T-cell (primary cell): ENCODE measurements at regions not wholly inside any gene's neighbourhood (a gene's known extent, or its start where the extent isn't known, plus 50 kb on each side); places are given as distances from the start of the nearest gene placed in this dataset.

Experiments used
- ATAC-seq, 4 experiments: fragments of 200-7000 bp in 3 of 4; fragments of 150-1000 bp in 1 of 4; cut with Tn5 transposase; replicated peaks in 1 of 4; 1 replicate in 3 of 4; 2 replicates in 1 of 4; pipeline ENCODE4 v1.10.0; 2021; ENCODE audit warnings: moderate library complexity in 3 of 4, mild to moderate bottlenecking in 2 of 4, moderate number of reproducible peaks in 1 of 4
- CTCF ChIA-PET, 2 donors: fragments of 300-600 bp; sonication (Branson Sonifier 250); formaldehyde crosslinking; loops; one replicate each; lab custom pipeline; 2022; ENCODE audit warnings: antibody characterized with exemption in 2 of 2; lab: Charles Lee
- POLR2A ChIA-PET, 2 donors: fragments of 300-600 bp; sonication (Branson Sonifier 250); formaldehyde crosslinking; loops; one replicate each; lab custom pipeline; 2022; ENCODE audit warnings: antibody characterized with exemption in 2 of 2; lab: Charles Lee
- DNase-seq, 35 experiments: peaks; one replicate each; pipeline versions ENCODE4 v3.0.0 to v3.0.0-alpha.2; 2013 to 2023
- H3K27ac ChIP-seq: one replicate; pipeline ENCODE4 v1.5.1; 2013; ENCODE audit warnings: low read length
- H3K27me3 ChIP-seq, 2 experiments: replicated peaks in 1 of 2; 1 replicate in 1 of 2; 2 replicates in 1 of 2; pipeline versions ENCODE4 v1.6.1 to v1.7.0; 2013; ENCODE audit warnings: low read length in 1 of 2, mixed read lengths in 1 of 2; ENCODE audit not compliant: control insufficient read depth in 2 of 2, insufficient read depth in 2 of 2; ENCODE audit errors: extremely low read depth in 1 of 2
- H3K36me3 ChIP-seq, 2 donors: 1 replicate in 1 of 2; 2 replicates in 1 of 2; pipeline versions ENCODE4 v1.6.1 to v1.7.0; 2013; ENCODE audit warnings: low read length in 1 of 2; ENCODE audit not compliant: control insufficient read depth in 2 of 2, insufficient read depth in 1 of 2; ENCODE audit errors: extremely low read depth in 1 of 2
- H3K4me1 ChIP-seq, 2 experiments: 1 replicate in 1 of 2; 2 replicates in 1 of 2; pipeline versions ENCODE4 v1.6.1 to v1.7.0; 2013; ENCODE audit warnings: low read length in 2 of 2, mixed read lengths in 1 of 2; ENCODE audit not compliant: insufficient read depth in 2 of 2, control insufficient read depth in 1 of 2; ENCODE audit errors: extremely low read depth in 1 of 2
- H3K4me3 ChIP-seq, 2 donors: 1 replicate in 1 of 2; 2 replicates in 1 of 2; pipeline versions ENCODE4 v1.5.1 to v1.7.0; 2013; ENCODE audit warnings: mild to moderate bottlenecking in 2 of 2, low read length in 1 of 2, moderate library complexity in 1 of 2; ENCODE audit not compliant: control insufficient read depth in 1 of 2; ENCODE audit errors: extremely low read depth in 1 of 2
- H3K9me3 ChIP-seq: 2 replicates; pipeline ENCODE4 v1.7.0; 2013
- H3K27ac Mint-ChIP-seq, 2 donors: one replicate each; pipeline ENCODE4 v1.8.0; 2020 to 2021; ENCODE audit warnings: mild to moderate bottlenecking in 2 of 2, mixed read lengths in 2 of 2
- H3K27me3 Mint-ChIP-seq, 2 donors: one replicate each; pipeline ENCODE4 v1.8.0; 2021 to 2022; ENCODE audit warnings: mixed read lengths in 2 of 2
- H3K36me3 Mint-ChIP-seq: one replicate; pipeline ENCODE4 v1.8.0; 2021; ENCODE audit warnings: mixed read lengths
- H3K4me1 Mint-ChIP-seq, 3 donors: one replicate each; pipeline ENCODE4 v1.8.0; 2020 to 2022; ENCODE audit warnings: mixed read lengths in 3 of 3, mild to moderate bottlenecking in 1 of 3
- H3K4me3 Mint-ChIP-seq, 3 donors: one replicate each; pipeline ENCODE4 v1.8.0; 2020 to 2022; ENCODE audit warnings: mild to moderate bottlenecking in 3 of 3, mixed read lengths in 3 of 3, moderate library complexity in 3 of 3
- H3K9me3 Mint-ChIP-seq, 3 donors: one replicate each; pipeline ENCODE4 v1.8.0; 2020 to 2022; ENCODE audit warnings: mixed read lengths in 3 of 3
- WGBS: methylation state at CpG from one replicate; pipeline ENCODE4 v1.1.5; 2013; ENCODE audit warnings: missing lambda C conversion rate; ENCODE audit not compliant: insufficient coverage; 5-methylcytosine and 5-hydroxymethylcytosine counted together

- H3K36me3 ChIP-seq, result no peaks in the 10 kb centered on the region
- DNase-seq, result no peak
- H3K4me3 ChIP-seq, result no peak overlapping the region
- Mint-ChIP-seq H3K27ac (no peak overlapping the region), H3K9me3 (peaks cover 0 to 24% (median 18%) of the 10 kb centered on the region in 3 donors), H3K4me3 (no peak overlapping the region), H3K4me1 (no peaks in the 10 kb centered on the region), H3K27me3 (no peaks in the 10 kb centered on the region), H3K36me3 (no peaks in the 10 kb centered on the region)
- ChIA-PET CTCF (no interaction called here), POLR2A (no interaction called here)
- WGBS, result no CpG with 5 or more reads among the region's 3 CpGs
- H3K4me1 ChIP-seq, result no peaks in the 10 kb centered on the region
- no peak overlapping the region for H3K27ac ChIP-seq
- no peaks in the 10 kb centered on the region for H3K27me3 ChIP-seq
- no peak for ATAC-seq
- H3K9me3 ChIP-seq, result no peaks in the 10 kb centered on the region
Observed at GRCh38 chr13:88196106-88196505, 524.9 kb downstream of the SLITRK5 start.

GRCh38 chr13:88217372-88217771 is 546.2 kb downstream of the SLITRK5 start:
- Histone ChIP-seq H3K9me3 (no peaks in the 10 kb centered on the region), H3K27me3 (no peaks in the 10 kb centered on the region), H3K27ac (no peak overlapping the region), H3K36me3 (no peaks in the 10 kb centered on the region), H3K4me1 (no peaks in the 10 kb centered on the region), H3K4me3 (no peak overlapping the region)
- 80% methylated on average over 1 of the region's 6 CpGs for WGBS
- ChIA-PET CTCF (no interaction called here), POLR2A (no interaction called here)
- Mint-ChIP-seq H3K9me3 (peaks cover 0 to 10% (median 10%) of the 10 kb centered on the region in 3 donors), H3K4me3 (no peak overlapping the region), H3K36me3 (no peaks in the 10 kb centered on the region), H3K27ac (no peak overlapping the region), H3K27me3 (no peaks in the 10 kb centered on the region), H3K4me1 (no peaks in the 10 kb centered on the region)
- DNase-seq (no peak), ATAC-seq (no peak)

- no peak overlapping the region for H3K27ac Mint-ChIP-seq
- H3K36me3 Mint-ChIP-seq, result no peaks in the 10 kb centered on the region
Observed at GRCh38 chr13:88217883-88218282, 546.7 kb downstream of the SLITRK5 start.

GRCh38 chr13:88223958-88224357 is 552.8 kb downstream of the SLITRK5 start:
- H3K36me3 Mint-ChIP-seq, result no peaks in the 10 kb centered on the region
- no peaks in the 10 kb centered on the region for H3K9me3 ChIP-seq
- H3K4me3 ChIP-seq, result no peak overlapping the region
- WGBS, result 97% methylated on average over 5 of the region's 7 CpGs
- H3K4me1 Mint-ChIP-seq, result no peaks in the 10 kb centered on the region
- H3K27ac Mint-ChIP-seq, result no peak overlapping the region
- no peak overlapping the region for H3K4me3 Mint-ChIP-seq
- no peaks in the 10 kb centered on the region for H3K4me1 ChIP-seq
- H3K27ac ChIP-seq, result no peak overlapping the region
- POLR2A ChIA-PET, result no interaction called here
- CTCF ChIA-PET, result no interaction called here
- ATAC-seq (no peak), DNase-seq (no peak)
- H3K9me3 Mint-ChIP-seq, result peaks cover 0 to 16% (median 8%) of the 10 kb centered on the region in 3 donors
- no peaks in the 10 kb centered on the region for H3K27me3 Mint-ChIP-seq
- no peaks in the 10 kb centered on the region for H3K27me3 ChIP-seq
- H3K36me3 ChIP-seq, result no peaks in the 10 kb centered on the region

More at GRCh38 chr13:88217883-88218282, 546.7 kb downstream of the SLITRK5 start:
- Mint-ChIP-seq H3K4me3 (no peak overlapping the region), H3K9me3 (peaks cover 0 to 10% (median 10%) of the 10 kb centered on the region in 3 donors), H3K27me3 (no peaks in the 10 kb centered on the region), H3K4me1 (no peaks in the 10 kb centered on the region)
- H3K4me3 ChIP-seq, result no peak overlapping the region
- no peaks in the 10 kb centered on the region for H3K4me1 ChIP-seq
- ChIA-PET CTCF (no interaction called here), POLR2A (no interaction called here)
- ATAC-seq (no peak), DNase-seq (no peak)
- H3K36me3 ChIP-seq, result no peaks in the 10 kb centered on the region
- no peaks in the 10 kb centered on the region for H3K9me3 ChIP-seq
- no CpG with 5 or more reads among the region's 2 CpGs for WGBS
- H3K27ac ChIP-seq, result no peak overlapping the region
- no peaks in the 10 kb centered on the region for H3K27me3 ChIP-seq

- WGBS, result no CpG with 5 or more reads among the region's 2 CpGs
Observed at GRCh38 chr13:88235441-88235840, 564.3 kb downstream of the SLITRK5 start.

GRCh38 chr13:88246239-88246638 is 575.1 kb downstream of the SLITRK5 start:
- Histone ChIP-seq H3K36me3 (no peaks in the 10 kb centered on the region), H3K9me3 (no peaks in the 10 kb centered on the region), H3K27me3 (no peaks in the 10 kb centered on the region), H3K4me1 (no peaks in the 10 kb centered on the region), H3K4me3 (no peak overlapping the region), H3K27ac (no peak overlapping the region)
- Mint-ChIP-seq H3K4me1 (no peaks in the 10 kb centered on the region), H3K4me3 (no peak overlapping the region), H3K27me3 (no peaks in the 10 kb centered on the region), H3K27ac (no peak overlapping the region), H3K36me3 (no peaks in the 10 kb centered on the region), H3K9me3 (peaks cover 0 to 7% (median 4%) of the 10 kb centered on the region in 3 donors)
- CTCF ChIA-PET, result no interaction called here
- ATAC-seq (no peak), DNase-seq (no peak)
- POLR2A ChIA-PET, result no interaction called here

More at GRCh38 chr13:88235441-88235840, 564.3 kb downstream of the SLITRK5 start:
- Histone ChIP-seq H3K4me3 (no peak overlapping the region), H3K27ac (no peak overlapping the region), H3K36me3 (no peaks in the 10 kb centered on the region), H3K4me1 (no peaks in the 10 kb centered on the region), H3K9me3 (no peaks in the 10 kb centered on the region), H3K27me3 (no peaks in the 10 kb centered on the region)
- CTCF ChIA-PET, result no interaction called here
- Mint-ChIP-seq H3K36me3 (no peaks in the 10 kb centered on the region), H3K27me3 (no peaks in the 10 kb centered on the region), H3K9me3 (peaks cover 0 to 9% (median 0%) of the 10 kb centered on the region in 3 donors), H3K4me3 (no peak overlapping the region), H3K4me1 (no peaks in the 10 kb centered on the region), H3K27ac (no peak overlapping the region)
- ATAC-seq (no peak), DNase-seq (no peak)
- POLR2A ChIA-PET, result interaction anchor here in 1 of 2 donors (0.6 kb wide), 1 partner anchor 85 kb away, joined by 4 read pairs; no protein-coding TSS in a partner anchor

GRCh38 chr13:88248393-88248792 is 577.2 kb downstream of the SLITRK5 start:
- Histone ChIP-seq H3K36me3 (no peaks in the 10 kb centered on the region), H3K27me3 (no peaks in the 10 kb centered on the region), H3K4me1 (no peaks in the 10 kb centered on the region), H3K9me3 (no peaks in the 10 kb centered on the region), H3K27ac (no peak overlapping the region), H3K4me3 (no peak overlapping the region)
- ChIA-PET POLR2A (no interaction called here), CTCF (no interaction called here)
- Mint-ChIP-seq H3K27me3 (no peaks in the 10 kb centered on the region), H3K27ac (no peak overlapping the region), H3K9me3 (peaks cover 0 to 11% (median 10%) of the 10 kb centered on the region in 3 donors), H3K36me3 (no peaks in the 10 kb centered on the region), H3K4me1 (no peaks in the 10 kb centered on the region), H3K4me3 (no peak overlapping the region)
- ATAC-seq (no peak), DNase-seq (no peak)
- WGBS, result no CpG with 5 or more reads among the region's 4 CpGs
